GM10248 (cell line): ENCODE measurements at regions not wholly inside any gene's neighbourhood (a gene's known extent, or its start where the extent isn't known, plus 50 kb on each side); places are given as distances from the start of the nearest gene placed in this dataset.

Experiments used
- CTCF ChIA-PET: fragments of 300-600 bp; sonication (Branson Sonifier 250); formaldehyde crosslinking; extraction: SDS; loops from one replicate; lab custom pipeline; 2021; ENCODE audit warnings: antibody characterized with exemption; lab: Yijun Ruan, JAX
- POLR2A ChIA-PET: fragments of 350-650 bp; sonication (Branson Sonifier 250); formaldehyde crosslinking; extraction: SDS; loops from one replicate; lab custom pipeline; 2020; ENCODE audit warnings: antibody characterized with exemption; lab: Yijun Ruan, JAX
- DNase-seq: peaks from one replicate; pipeline ENCODE4 v3.0.0; 2012; ENCODE audit errors: extremely low spot score
- CTCF ChIP-seq: IDR thresholded peaks from 2 replicates; pipeline ENCODE4 v1.5.1; 2012; ENCODE audit warnings: mild to moderate bottlenecking, low read depth; ENCODE audit errors: extremely low read depth, missing control alignments, control extremely low read depth

- ChIA-PET CTCF (no interaction called here), POLR2A (no interaction called here)
- no peak for TF ChIP-seq CTCF
- DNase-seq: no peak
Observed at GRCh38 chr1:5231541-5232315, 577.3 kb downstream of the AJAP1 start.

- no peak for TF ChIP-seq CTCF
- POLR2A ChIA-PET: no interaction called here
- DNase-seq: no peak
- CTCF ChIA-PET: no interaction called here
Observed at GRCh38 chr1:5227114-5227513, 572.7 kb downstream of the AJAP1 start.

GRCh38 chr1:5225707-5226704 is 571.6 kb downstream of the AJAP1 start:
- ChIA-PET CTCF (interaction anchor here (1.1 kb wide), 1 partner anchor 27 kb away, joined by 3 read pairs; no protein-coding TSS in a partner anchor), POLR2A (no interaction called here)
- no peak for TF ChIP-seq CTCF
- DNase-seq: no peak

- no peak for DNase-seq
- TF ChIP-seq CTCF: no peak
- ChIA-PET CTCF (interaction anchor here (1.5 kb wide), 1 partner anchor 10 kb away, joined by 5 read pairs; no protein-coding TSS in a partner anchor), POLR2A (no interaction called here)
Observed at GRCh38 chr1:5223206-5223605, 568.8 kb downstream of the AJAP1 start.

GRCh38 chr1:5222626-5223025 is 568.2 kb downstream of the AJAP1 start:
- CTCF ChIA-PET: interaction anchor here (1.5 kb wide), 1 partner anchor 10 kb away, joined by 5 read pairs; no protein-coding TSS in a partner anchor
- no peak for DNase-seq
- POLR2A ChIA-PET: no interaction called here
- TF ChIP-seq CTCF: no peak

GRCh38 chr1:5221451-5221850 is 567.0 kb downstream of the AJAP1 start:
- ChIA-PET CTCF (no interaction called here), POLR2A (no interaction called here)
- TF ChIP-seq CTCF: no peak
- no peak for DNase-seq
